HepG2 (cell line): ENCODE measurements at regions not wholly inside any gene's neighbourhood (a gene's known extent, or its start where the extent isn't known, plus 50 kb on each side); places are given as distances from the start of the nearest gene placed in this dataset.

ENCODE experiments used
- CTCF ChIP-seq: sonication (generic); formaldehyde crosslinking; IDR thresholded peaks from 2 replicates; pipeline ENCODE4 v1.5.0; 2020; ENCODE audit warnings: mild to moderate bottlenecking, missing genetic modification reagents, moderate library complexity
- GABPA ChIP-seq, 2 experiments: IDR thresholded peaks; 2 replicates each; pipeline ENCODE4 v1.6.1; 2011 to 2016; ENCODE audit warnings: low read depth in 2 of 2, low read length in 1 of 2, missing biosample characterization in 1 of 2, missing genetic modification characterization in 1 of 2
- NFIC ChIP-seq: IDR thresholded peaks from 2 replicates; pipeline ENCODE4 v1.6.1; 2012; ENCODE audit warnings: mild to moderate bottlenecking, low read length, inconsistent platforms

DNA sequence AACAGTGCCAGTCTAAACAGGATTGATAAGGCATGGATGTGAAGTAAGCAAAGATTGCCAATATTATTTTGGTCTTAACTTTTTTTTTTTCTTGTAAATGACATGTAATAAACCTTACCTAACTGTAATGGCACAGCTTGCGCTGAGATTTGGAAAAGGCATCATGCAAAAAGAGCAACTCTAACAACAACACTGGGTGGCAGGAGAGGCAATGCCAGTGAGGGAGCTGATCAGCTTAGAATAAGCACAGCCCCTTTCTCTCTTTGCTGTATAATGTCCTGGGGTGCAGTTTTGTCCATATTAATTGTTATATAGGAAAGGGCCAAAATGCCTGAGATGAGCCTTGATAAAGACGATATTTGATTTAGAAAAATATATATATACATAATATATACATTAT, 1589.7 kb upstream of the FLRT2 start:
- TF ChIP-seq GABPA (IDR thresholded peaks at IDR 0.05; ENCODE audit: low read depth, low read length) (no peak), GABPA (CRISPR knock-in tag; IDR thresholded peaks at IDR 0.05; ENCODE audit: low read depth) (no peak), CTCF (CRISPR knock-in tag) (no peak), NFIC (no peak)
